ENCODE measurements at regions not wholly inside any gene's neighbourhood (a gene's known extent, or its start where the extent isn't known, plus 50 kb on each side); places are given as distances from the start of the nearest gene placed in this dataset.

DNA sequence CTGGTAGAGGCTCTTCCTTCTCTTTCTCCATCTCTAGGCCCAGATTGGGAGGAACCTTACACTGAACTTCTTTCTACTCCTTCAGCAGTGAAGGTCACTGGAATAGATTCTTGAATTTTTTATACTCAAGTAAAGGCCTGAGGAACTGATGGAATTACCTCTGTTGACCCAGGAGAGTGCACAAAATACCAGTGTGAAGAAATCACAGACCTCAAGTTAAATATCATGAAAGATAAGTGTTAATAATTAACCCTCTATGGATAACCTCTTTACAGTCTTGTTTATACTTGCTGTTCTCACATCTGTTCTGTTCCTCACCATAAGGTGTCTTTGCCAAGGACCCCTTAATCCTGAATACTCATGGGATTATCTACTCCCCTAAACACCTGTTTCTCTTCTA is 244.4 kb upstream of the STAC start:
- no peak for DNase-seq (ENCODE audit: low spot score)
- in situ Hi-C loops (cut with MboI; ENCODE audit: low pct_unique_long_range_greater_than_20kb, low sequenced_read_pairs, unreplicated experiment), result no loop called here
- TF ChIP-seq, protein P1, sequence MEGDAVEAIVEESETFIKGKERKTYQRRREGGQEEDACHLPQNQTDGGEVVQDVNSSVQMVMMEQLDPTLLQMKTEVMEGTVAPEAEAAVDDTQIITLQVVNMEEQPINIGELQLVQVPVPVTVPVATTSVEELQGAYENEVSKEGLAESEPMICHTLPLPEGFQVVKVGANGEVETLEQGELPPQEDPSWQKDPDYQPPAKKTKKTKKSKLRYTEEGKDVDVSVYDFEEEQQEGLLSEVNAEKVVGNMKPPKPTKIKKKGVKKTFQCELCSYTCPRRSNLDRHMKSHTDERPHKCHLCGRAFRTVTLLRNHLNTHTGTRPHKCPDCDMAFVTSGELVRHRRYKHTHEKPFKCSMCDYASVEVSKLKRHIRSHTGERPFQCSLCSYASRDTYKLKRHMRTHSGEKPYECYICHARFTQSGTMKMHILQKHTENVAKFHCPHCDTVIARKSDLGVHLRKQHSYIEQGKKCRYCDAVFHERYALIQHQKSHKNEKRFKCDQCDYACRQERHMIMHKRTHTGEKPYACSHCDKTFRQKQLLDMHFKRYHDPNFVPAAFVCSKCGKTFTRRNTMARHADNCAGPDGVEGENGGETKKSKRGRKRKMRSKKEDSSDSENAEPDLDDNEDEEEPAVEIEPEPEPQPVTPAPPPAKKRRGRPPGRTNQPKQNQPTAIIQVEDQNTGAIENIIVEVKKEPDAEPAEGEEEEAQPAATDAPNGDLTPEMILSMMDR (IDR thresholded peaks at IDR 0.05; ENCODE audit: extremely low read depth, insufficient read depth, missing control alignments), result no peak

DNA sequence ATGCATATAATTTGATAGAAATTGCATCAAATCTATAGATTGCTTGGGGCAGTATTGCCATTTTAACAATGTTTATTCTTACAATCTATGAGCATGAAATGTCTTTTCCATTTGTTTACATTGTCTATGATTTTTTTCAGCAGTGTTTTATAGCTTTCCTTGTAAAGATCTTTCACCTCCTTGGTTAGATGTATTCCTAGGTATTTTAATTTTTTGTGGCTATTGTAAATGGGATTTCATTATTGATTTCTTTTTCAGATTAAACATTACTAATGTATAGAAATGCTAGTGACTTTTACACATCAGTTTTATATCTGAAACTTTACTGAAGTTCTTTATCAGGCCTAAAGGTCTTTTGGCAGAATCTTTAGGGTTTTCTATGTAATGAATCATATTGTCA is 237.6 kb upstream of the STAC start:
- no peak for DNase-seq (ENCODE audit: low spot score)

DNA sequence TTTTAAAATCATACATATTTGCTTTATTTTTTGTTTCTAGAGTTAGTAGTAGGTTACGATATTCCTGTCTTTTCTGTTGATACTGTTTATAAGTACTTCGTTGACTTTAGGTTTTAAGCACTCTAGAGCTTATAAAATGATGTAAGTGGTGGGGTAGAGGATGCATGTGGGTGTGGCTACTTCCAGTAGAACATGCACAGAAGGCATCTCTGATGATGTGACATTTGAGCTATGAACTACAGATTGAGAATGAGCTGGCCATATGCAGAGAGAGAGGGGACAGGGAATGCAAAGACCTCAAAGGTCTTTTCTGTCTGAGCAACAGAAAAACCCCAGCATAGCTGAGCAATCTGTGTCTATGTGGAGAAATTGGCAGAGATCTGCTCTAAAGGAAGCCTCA is 233.9 kb upstream of the STAC start:
- DNase-seq (ENCODE audit: low spot score), result no peak
- in situ Hi-C loops (cut with MboI; ENCODE audit: low pct_unique_long_range_greater_than_20kb, low sequenced_read_pairs, unreplicated experiment), result no loop called here
- TF ChIP-seq, protein P1 (IDR thresholded peaks at IDR 0.05; ENCODE audit: extremely low read depth, insufficient read depth, missing control alignments), result no peak

More for the DNA sequence above, 237.6 kb upstream of the STAC start:
- TF ChIP-seq, protein P1 (IDR thresholded peaks at IDR 0.05; ENCODE audit: extremely low read depth, insufficient read depth, missing control alignments), result no peak
- in situ Hi-C loops (cut with MboI; ENCODE audit: low pct_unique_long_range_greater_than_20kb, low sequenced_read_pairs, unreplicated experiment), result no loop called here

DNA sequence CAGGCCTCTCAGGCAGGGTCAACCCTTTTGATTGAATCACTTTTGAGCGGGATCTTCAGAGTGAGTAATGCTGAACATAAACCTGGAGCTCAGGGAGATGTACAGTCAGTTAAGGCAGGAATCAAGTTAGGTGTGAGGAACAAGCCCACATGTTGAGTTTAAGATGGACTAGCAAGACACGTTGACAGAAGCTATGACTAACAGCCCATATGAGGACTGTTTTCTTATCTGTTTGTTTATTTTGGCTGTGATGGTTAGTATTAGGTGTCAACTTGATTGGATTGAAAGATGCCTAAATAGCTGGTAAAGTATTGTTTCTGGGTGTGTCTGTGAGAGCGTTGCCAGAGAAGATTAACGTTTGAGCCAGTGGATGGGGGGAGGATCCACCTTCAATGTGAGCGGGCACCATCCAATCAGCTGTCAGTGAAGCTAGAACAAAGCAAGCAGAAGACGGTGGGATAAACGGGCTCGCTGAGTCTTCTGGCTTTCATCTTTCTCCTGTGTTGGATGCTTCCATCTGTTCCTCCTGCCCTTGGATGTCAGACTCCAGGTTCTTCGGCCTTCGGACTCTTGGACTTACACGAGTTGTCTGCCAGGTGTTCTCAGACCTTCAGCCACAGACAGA is 232.3 kb upstream of the STAC start:
- in situ Hi-C loops (cut with MboI; ENCODE audit: low pct_unique_long_range_greater_than_20kb, low sequenced_read_pairs, unreplicated experiment), result no loop called here

DNA sequence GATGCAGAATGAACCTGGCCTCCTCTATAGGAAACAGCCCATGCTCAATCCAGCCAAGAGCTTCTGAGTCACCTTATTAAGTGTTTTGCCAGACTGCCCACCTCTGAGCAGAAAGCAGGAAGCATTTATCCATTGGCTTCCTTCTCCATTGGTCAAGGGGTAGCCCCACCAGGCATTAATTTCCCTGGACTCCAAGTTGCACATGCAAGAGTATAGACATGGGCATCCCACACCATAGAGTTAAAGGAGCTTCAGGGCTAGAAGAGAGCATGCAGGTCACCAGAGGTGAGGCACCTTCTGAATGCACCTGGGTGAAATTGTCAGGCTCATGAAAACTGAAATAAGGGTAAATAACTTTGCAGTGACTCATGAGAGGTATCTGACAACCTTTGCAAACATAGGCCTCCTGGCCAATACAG is 230.8 kb upstream of the STAC start:
- in situ Hi-C loops (cut with MboI; ENCODE audit: low pct_unique_long_range_greater_than_20kb, low sequenced_read_pairs, unreplicated experiment), result no loop called here
- no peak for DNase-seq (ENCODE audit: low spot score)
- TF ChIP-seq, protein P1 (IDR thresholded peaks at IDR 0.05; ENCODE audit: extremely low read depth, insufficient read depth, missing control alignments), result no peak

More for the DNA sequence above, 232.3 kb upstream of the STAC start:
- TF ChIP-seq, protein P1 (IDR thresholded peaks at IDR 0.05; ENCODE audit: extremely low read depth, insufficient read depth, missing control alignments), result no peak
- DNase-seq (ENCODE audit: low spot score), result no peak

DNA sequence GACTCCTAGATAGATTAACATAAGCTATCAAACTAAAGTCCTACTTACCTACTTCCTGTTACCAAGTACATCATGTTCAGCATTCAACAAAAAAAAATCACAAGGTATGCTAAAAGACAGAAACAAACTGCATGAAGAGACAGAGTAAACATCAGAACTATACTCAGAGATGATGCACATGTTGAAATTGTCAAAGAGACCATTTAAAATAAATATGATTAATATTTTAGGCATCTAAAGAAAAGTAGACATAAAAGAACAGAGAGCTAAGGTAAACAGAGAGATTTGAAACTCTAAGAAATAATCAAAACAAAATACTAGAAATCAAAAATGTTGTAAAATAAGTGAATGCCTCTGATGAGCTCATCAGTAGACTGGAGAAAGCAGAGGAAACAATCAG is 224.8 kb upstream of the STAC start:
- in situ Hi-C loops (cut with MboI; ENCODE audit: low pct_unique_long_range_greater_than_20kb, low sequenced_read_pairs, unreplicated experiment), result no loop called here
- TF ChIP-seq, protein P1 (IDR thresholded peaks at IDR 0.05; ENCODE audit: extremely low read depth, insufficient read depth, missing control alignments), result no peak
- no peak for DNase-seq (ENCODE audit: low spot score)
